Activated CD4-positive, alpha-beta T cell treated with anti-CD3 and anti-CD28 coated beads, Interleukin-2, Interleukin-6, amounts not matched to agents 100 ng/mL and 50 ng/mL, durations not matched to agents 16 hours and 8 hours (primary cell): ENCODE measurements at regions not wholly inside any gene's neighbourhood (a gene's known extent, or its start where the extent isn't known, plus 50 kb on each side); places are given as distances from the start of the nearest gene placed in this dataset.
"Not testable (repeated sequence)": the region's sequence is repeated elsewhere in the genome, so short reads cannot be mapped to it uniquely, and the experiment has no call there.

Source experiments
- DNase-seq: peaks from one replicate; pipeline ENCODE4 v3.0.0-alpha.2; 2020

DNA sequence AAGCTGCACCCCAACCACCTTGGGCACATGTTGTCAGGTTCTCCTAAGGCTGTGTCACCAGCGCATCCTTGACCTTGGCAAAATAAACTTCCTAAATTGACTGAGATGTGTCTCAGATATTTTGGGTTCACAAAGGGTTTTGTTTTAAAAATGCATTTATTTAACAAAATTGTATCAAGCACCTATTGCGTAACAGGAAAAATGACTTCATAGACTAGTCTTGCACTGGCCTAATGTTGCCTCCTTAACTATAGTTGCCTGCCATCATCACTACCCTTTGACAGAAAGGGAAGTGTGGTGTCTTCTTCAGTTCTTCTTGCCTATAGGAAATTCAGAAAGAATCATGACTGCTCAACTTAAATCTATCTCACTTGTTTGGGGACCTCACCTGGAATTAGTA is 374.2 kb downstream of the SH2D1A start:
- no peak for DNase-seq

DNA sequence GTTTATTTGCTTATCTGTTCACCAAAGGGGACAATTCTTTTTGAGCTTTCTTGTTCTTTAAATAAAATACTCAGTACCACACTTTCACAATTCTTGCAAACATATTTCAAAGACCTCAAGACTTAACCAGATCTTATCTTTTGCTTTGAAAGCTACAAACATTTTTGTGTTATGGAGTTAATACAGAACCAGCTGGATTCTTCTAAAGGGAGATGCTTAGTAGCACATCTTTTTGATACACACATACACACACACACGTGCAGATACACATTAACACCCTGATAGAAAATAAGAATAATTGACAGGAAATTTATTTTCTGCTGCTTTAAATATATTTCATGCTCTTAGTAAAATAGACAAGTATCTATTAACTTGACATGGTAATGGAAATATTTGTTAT is 379.1 kb downstream of the SH2D1A start:
- DNase-seq: no peak

DNA sequence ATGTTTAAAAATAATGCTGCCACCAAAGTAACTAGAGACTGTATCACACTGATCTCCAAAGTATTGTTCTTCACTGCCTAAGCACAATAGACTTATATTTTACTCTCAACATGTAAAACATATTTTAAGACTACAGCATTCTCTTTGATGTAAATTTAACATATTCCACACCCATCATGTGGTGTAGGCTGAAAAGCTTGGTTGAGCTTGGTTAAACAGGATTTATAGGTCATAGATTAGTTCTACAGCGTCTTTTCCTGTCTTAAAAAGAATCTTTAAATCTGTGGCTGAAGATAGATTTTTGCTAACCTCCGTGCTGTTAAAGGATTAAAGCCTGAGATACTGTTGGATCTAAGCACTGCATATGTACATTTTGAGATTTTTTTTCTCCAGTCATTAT is 379.9 kb downstream of the SH2D1A start:
- DNase-seq: no peak

DNA sequence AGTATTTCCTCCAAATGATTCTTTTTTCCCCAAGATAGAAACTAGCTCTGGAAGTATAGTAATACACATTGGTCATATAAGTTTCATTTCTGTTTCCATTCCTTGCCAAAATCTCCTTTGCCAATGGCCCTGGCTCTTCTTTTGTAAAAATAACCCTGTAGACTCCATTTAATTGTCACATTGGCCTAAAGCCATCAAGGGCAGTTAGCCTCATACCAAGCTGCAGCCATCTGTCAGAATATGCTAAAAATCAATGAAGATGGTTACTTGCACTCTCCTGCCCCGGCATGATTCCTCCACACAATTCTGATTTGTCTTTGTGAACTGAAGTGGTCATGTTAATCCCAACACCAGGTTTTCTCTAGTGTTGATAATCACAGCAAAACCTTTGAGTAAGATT is 380.5 kb downstream of the SH2D1A start:
- no peak for DNase-seq

DNA sequence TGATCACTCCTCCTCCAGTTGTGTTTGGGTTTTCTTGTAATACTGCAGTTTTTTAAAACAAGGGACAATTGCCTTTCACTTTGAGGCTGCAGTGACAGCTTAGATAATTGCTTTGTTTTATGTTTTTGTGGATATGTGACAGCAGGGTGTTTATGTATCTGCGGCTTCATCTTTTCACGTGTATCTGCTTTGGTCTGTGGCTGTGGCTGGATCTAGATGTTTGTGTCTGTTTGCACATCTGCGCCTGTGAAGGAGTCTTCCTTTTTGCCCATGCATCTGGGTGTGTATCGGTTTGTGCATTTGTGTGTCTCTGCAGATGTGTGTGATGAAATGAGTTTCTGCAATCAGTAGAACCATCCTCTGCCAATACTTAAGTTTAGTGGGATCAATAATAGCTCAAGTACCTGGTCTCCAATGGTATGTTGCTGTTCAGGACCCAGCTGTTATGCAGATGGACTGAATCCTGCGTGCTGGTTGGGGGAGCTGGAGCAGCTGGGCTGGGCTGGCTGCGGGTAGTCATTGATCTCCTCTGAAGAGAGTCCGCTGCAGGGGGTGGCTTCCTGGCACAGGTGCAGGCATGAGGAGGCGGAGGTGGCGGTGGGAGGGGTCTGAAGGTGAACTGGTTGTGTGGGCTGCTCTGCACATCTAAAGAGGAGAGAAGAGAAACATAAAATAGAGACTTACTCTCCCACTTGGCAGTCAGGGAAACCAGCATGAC is 390.3 kb downstream of the SH2D1A start:
- DNase-seq: no peak

DNA sequence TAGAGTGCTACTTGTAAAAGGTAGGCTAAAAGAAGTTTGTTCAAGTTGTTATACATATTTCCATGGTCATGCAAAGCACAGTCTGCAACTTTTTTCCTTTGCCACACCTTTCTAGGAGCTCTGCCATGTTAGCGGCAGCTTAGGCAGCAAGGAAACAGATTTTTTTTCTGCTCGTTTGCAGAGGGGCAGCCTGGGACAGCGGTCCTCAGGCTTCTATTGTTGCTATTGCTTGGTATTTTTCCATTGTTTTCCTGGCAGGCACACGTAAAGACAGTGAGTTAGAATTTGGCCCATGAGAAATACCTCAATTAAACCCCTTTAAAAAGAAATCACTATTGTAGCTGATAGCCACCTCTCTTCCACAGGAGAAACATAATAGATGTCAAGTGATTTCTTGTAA is 391.4 kb downstream of the SH2D1A start:
- no peak for DNase-seq

DNA sequence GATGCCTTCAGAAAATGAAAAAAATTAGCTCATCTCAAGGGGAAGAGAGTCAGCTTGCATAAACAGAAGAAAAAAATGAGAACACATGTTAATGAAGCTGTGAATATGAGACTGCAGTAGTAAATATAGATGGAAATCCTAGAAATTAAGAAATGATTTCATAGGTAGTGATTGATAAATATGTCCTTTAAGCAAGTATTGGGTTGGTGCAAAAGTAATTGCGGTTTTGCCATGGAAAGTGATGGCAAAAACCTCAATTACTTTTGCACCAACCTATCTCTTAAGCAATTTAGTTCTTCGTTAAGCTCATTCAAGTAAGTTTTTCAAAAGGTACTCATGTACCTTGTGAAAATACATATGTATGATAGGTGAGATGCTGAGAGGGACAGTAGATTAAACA is 400.9 kb downstream of the SH2D1A start:
- DNase-seq: no peak

DNA sequence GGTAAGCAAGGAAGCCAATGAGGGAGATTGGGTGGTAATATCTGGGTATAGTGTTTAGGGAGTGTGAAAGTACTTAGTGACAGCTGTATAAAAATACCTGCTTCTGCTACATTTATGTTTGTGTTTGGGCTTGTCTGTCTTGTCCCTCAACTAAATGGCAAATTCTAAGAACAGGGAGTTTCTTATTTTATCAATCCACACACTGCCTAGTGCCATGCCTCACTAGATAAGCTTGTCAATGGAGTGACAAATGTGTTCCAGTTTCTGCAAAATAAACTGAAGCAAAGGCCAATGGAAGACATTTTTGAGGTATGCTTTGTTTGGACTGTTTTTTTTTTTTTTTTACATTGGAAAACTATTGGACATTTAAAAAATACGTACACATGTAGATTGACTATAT is 418.0 kb downstream of the SH2D1A start:
- DNase-seq: no peak

DNA sequence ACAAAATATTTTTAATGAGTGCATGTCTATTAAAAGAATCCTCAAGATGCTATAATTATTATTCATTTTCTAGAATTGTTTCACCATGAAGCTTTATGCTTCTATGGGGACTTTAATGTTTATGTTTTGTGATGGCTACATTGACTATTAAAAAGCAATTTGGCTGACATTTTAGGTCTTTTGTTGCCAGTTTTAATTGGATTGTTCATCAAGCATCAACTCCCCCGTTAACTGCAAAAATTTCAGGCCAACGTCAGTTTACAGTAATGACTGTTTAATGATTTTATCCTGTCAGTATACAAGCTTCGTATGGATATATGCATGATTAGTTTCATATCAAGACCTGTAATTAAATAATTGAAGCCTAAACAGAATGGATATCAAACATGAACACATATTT is 422.8 kb downstream of the SH2D1A start:
- no peak for DNase-seq

DNA sequence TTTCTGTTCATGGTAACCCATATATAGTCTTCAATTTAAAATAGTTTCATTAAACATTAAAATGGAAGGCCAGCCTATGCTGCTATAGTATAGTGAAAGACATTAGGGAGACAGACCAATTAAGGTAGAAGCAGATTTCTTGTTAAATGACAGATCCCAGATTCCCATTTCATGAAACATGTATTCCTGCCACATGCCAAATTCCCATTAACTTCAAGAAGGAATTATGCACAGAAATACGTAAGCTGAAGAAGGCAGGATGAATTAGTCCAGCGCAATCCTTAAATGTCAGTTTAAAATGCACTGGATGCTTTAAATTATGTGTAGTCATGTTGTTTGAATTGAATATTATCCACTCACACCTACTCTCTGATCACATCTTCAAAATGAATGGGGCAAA is 424.9 kb downstream of the SH2D1A start:
- DNase-seq: no peak

DNA sequence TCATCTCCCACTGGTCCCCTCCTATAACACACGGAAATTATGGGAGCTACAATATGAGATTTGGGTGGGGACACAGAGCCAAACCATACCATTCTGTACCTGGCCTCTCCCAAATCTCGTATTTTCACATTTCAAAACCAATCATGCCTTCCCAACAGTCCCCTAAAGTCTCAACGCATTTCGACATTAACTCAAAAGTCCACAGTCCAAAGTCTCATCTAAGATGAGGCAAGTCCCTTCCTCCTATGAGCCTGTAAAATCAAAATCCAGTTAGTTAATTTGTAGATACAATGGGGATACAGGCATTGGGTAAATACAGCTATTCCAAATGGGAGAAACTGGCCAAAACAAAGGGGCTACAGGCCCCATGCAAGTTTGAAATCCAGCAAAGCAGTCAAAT is 441.9 kb downstream of the SH2D1A start:
- not testable (repeated sequence) for DNase-seq

DNA sequence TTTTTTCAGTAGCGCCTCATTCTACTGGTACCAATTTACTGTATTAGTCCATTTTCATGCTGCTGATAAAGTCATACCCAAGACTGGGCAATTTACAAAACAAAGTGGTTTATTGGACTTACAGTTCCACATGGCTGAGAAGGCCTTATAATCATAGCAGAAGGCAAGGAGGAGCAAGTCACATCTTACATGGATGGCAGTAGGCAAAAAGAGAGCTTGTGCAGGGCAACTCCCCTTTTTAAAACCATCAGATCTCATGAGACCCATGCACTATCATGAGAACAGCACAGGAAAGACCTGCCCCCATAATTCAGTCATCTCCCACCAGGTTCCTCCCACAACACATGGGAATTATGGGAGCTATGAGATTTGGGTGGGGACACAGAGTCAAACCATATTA is 443.5 kb downstream of the SH2D1A start:
- not testable (repeated sequence) for DNase-seq

DNA sequence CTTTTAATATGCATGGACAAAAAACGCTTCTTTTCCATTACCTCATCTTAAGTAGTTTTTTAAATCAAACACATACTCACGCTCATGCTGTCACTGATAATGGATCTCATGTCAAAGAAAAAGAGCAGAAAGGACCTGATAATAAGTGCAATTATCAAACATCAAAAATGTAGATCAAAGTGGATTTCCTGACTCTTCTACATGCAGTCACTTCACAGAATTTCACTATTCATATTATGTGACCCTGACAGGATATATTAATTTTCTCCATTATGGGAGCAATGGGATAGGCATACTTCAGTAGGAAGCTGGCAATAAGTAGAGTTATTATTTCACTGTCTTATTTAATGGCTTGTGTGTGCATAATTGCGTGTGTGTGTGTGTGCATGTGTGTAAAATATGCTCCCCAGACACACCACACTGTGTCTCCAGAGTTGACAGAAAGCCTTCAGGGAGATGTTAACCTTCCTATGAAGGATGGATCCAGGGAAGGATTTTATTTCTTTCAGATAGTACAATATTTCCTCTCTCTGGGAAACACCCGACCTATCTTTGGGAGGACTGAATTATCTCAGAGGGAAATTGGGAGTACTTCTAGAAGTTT is 445.2 kb downstream of the SH2D1A start:
- no peak for DNase-seq

DNA sequence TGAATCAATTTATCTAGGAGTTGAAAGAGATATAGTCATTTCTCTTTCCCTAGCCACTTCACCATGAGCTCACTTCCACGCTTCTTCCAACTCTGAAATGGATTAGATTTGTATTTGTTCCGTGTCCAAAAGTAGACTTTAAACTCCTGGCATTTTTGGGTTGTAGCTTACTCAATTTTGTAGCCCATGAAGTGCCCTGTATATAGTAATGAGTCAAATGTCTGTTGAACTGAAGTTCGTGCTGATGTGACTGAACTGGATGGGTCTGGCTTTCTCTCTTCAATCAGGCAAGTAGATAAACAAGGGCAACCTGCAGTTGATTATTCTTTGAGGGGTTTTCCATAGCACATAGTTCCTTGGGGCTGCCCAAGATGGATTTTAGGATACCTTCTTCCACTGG is 450.6 kb downstream of the SH2D1A start:
- no peak for DNase-seq

DNA sequence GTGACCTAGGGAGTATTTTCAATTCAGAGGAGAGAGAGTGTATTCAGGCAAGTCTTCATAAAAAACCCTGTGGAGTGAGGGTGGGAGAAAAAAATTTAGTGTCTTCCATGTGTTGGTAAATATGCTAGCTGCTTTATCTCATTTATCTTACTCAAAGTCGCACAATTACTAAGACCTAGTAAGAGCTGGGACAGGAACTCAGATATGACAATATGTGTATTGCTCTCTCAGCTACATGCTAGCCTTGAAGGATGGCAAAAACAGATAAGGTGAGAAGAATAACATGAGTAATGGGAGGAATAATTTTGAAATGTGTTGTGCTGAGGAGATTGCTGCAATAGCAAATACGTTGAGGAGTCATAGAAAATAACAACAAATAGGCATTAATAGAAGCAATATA is 458.6 kb downstream of the SH2D1A start:
- no peak for DNase-seq

DNA sequence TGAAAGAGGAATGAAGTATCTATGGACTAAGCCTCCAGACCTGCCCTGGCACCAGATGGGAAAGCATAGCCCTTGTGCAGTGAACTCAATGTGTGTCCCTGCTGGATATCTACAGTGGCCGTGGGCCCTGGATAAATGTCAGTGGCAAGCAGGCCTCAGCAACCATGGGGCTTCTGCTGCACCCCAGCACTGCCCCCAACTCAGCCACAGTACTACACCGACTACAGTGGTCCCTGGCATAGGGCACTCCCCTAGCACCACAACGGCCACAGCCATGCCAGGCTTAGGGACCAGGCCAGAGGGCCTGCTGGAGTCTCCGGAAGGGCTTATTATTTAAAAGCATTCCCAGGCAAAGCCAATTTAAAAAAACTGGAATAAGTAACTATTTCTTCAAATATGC is 459.1 kb downstream of the SH2D1A start:
- no peak for DNase-seq

DNA sequence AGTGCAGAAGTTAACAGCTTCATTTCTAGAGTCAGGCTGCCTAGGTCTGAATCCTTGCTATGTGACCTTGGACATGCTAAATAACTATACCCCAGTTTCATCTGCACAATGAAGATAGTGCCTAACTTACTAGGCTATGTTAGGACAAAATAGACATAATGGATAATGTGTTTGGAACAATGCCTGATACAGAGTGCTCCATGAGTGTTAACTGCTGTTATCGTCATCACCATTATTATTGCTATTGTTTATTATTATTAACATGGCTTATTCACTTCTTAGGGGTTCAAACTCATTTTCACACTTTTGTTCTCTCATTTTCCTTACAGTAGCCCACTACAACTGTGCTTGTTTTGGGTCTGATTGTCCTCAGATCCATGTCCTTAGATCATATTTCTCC is 467.7 kb downstream of the SH2D1A start:
- DNase-seq: no peak

DNA sequence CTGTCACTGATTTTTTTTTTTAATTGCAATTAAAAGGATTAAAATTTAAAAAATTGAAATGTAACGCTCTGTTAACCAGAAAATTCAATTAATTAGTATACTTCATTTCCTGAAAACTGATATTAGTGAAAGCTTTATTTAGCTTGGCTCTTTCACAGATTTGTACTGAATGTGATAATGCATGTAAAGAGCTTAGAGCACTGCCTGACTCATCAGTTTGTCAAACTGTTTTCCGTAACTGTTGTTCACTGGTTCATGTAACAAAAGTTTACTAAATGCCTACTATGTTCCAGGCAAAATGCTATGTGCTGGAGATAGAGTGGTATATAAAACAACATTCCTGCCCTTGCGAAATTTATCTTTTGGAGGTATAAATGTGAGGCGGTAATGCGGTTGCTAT is 471.7 kb downstream of the SH2D1A start:
- DNase-seq: no peak

DNA sequence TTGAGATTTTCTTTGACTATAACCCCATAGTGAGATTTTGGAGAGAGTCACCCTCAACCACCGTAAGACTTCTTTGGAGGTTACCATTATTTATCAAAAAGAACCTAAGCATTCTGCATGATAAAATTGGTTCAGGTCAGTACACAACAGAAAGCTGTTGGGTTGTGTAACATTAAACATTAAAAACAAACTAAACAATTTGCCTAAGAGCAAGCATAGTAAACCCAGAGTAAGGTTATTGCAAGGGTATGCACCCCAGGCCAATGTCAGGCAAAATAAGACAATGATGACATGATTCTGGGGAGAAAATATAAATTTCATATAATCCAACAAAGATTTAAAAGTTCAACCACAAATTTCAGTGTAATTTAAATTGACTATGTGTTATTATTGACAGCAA is 472.4 kb downstream of the SH2D1A start:
- no peak for DNase-seq

DNA sequence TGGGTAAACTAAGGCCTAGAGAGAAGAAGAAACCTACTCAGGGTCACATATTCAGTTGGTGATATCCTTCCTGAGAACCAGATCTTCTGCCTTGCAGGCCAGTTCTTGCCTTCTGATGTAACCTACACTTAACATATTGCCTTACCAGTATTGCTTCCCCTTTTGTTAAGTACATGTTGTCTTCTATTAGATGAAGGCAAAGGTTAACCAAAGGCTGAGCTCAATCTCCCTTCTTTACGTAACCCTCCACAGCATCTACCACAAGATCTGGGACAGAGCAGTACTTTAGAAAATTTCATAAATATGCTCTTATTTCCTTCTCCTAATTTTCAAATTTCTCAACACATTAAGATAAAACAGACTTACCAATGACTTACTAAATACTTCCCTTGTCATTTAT is 474.4 kb downstream of the SH2D1A start:
- DNase-seq: no peak

DNA sequence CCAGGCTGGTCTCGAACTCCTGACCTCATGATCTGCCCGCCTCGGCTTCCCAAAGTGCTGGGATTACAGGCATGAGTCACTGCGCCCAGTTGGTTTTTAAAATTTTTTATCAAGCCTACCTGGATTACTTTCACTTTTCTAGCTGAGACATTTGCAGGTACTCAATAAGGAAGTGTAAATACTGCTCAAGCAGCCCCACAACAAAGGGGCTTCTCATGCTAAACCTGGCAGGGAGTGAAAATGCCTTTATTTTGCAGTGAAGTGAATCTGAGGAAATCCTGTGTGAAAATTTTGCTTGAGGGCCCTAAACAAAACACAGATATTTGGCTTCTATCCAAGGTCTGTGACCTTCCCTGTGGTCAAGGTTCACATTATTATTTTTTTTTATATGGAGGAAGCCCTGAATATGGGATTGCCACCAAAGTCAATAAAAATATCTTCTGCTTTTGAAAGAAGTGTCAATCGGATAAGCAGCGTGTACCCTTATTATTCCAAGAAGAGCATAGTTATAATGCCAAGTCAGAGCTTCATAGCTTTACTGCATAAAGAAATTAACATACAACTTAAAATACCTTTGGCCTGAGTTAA is 481.0 kb downstream of the SH2D1A start:
- no peak for DNase-seq

DNA sequence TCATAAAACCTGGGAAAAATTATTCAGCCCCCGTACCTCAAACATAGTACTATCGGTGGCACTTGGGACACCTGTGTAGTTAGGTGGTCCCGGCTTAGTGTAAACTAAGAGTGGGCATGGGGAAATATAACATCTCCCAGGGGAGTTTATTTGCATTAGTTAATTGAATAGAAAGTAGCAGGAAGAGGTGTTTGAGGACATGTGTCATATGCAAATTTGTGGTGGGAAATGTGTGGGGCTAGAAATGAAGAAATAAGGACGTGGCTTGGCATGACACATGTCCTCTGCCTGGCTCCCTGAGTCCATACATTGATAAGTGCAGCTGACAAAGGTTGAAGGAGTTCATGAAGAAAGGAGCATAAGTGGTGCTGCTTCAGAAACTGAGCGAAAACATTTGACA is 483.6 kb downstream of the SH2D1A start:
- peak; percentile 5 for DNase-seq

DNA sequence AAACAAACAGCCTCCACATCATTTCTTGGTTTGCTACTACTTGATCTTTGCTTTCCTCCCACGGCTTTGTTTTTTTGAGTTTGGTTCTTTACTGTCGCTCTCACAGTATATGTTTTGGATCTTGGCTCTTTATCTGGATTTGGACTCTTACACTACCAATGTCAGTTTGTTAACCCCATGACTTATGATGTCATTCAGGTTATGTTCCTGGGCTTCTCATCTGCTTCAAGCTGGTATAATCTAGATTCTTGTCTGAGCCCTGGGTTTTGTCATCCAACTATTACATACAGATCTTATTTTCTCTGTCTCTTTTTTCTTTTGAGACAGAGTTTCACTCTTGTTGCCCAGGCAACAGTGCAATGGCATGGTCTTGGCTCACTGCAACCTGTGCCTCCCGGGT is 482.9 kb upstream of the TEX13C start:
- no peak for DNase-seq

DNA sequence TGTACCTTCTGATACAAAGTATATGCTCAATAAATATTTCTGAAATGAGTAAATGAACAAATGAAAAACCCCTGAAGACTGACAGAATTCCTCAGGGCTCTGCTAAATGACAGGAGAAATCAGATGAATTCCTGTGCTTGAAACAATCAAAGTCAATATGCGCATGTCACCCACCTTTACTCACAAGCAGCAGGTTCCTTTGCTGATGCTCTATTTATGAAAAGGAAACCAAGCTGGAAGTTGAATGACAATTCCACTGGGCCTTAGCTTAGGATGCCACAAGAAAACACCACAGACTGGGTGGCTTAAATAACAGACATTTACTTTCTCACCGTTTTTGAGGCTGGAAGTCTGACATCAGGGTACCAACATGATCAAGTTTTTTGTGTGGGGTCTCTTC is 477.5 kb upstream of the TEX13C start:
- DNase-seq: no peak

DNA sequence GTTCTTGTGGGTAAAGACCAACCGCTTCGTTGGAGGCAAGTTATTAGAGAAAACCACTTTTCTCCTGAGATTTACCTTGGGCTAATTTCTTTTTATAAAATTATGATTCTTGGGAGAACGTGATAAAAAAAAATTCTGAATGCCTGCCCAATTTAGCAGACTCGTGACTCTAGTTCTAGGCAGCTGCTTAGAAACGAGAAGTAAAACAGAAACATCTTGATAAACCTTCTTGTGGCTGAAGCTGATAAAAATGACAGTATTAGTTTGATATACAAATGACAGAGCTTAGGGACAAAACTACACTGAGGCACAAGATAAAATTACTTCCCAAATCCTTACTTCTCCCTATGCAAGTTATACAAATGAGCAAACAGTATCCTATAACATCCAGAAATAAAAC is 458.9 kb upstream of the TEX13C start:
- no peak for DNase-seq
